Trophoblast cell (in vitro differentiated cells and primary cell): ENCODE measurements at regions not wholly inside any gene's neighbourhood (a gene's known extent, or its start where the extent isn't known, plus 50 kb on each side); places are given as distances from the start of the nearest gene placed in this dataset.

Source experiments
- DNase-seq, 2 donors: peaks; one replicate each; pipeline ENCODE4 v3.0.0-alpha.2; 2016
- H2AFZ ChIP-seq: 2 replicates; pipeline ENCODE4 v1.6.1; 2013; ENCODE audit warnings: low read length, moderate library complexity, mild to moderate bottlenecking; ENCODE audit not compliant: insufficient read depth, poor library complexity
- H2AK5ac ChIP-seq: 2 replicates; pipeline ENCODE4 v1.6.1; 2013; ENCODE audit warnings: mild to moderate bottlenecking, low read length
- H2BK120ac ChIP-seq: 2 replicates; pipeline ENCODE4 v1.6.1; 2013; ENCODE audit warnings: low read length, mild to moderate bottlenecking, moderate library complexity; ENCODE audit not compliant: insufficient read depth, poor library complexity
- H2BK12ac ChIP-seq: 2 replicates; pipeline ENCODE4 v1.6.1; 2013; ENCODE audit warnings: mild to moderate bottlenecking, low read length, moderate library complexity
- H2BK5ac ChIP-seq: 2 replicates; pipeline ENCODE4 v1.6.1; 2013; ENCODE audit warnings: low read length, low read depth, moderate library complexity, mild to moderate bottlenecking; ENCODE audit not compliant: poor library complexity
- H3K14ac ChIP-seq: 2 replicates; pipeline ENCODE4 v1.6.1; 2013; ENCODE audit warnings: mild to moderate bottlenecking, low read length
- H3K18ac ChIP-seq: 2 replicates; pipeline ENCODE4 v1.6.1; 2013; ENCODE audit warnings: mild to moderate bottlenecking, low read length
- H3K23ac ChIP-seq: 2 replicates; pipeline ENCODE4 v1.6.1; 2013; ENCODE audit warnings: low read length
- H3K27ac ChIP-seq: 2 replicates; pipeline ENCODE4 v1.5.1; 2013; ENCODE audit warnings: low read depth, mild to moderate bottlenecking, inconsistent platforms, low read length, moderate library complexity
- H3K27me3 ChIP-seq: 2 replicates; pipeline ENCODE4 v1.6.1; 2013; ENCODE audit warnings: inconsistent platforms, mild to moderate bottlenecking, low read length, moderate library complexity; ENCODE audit not compliant: insufficient read depth
- H3K36me3 ChIP-seq, 2 experiments: 1 replicate in 1 of 2; 2 replicates in 1 of 2; pipeline ENCODE4 v1.6.1; 2013; ENCODE audit warnings: low read length in 2 of 2, mild to moderate bottlenecking in 2 of 2, moderate library complexity in 1 of 2; ENCODE audit not compliant: insufficient read depth in 2 of 2, control insufficient read depth in 1 of 2
- H3K4ac ChIP-seq: 2 replicates; pipeline ENCODE4 v1.6.1; 2013; ENCODE audit warnings: low read depth, mild to moderate bottlenecking, low read length, moderate library complexity
- H3K4me1 ChIP-seq, 2 experiments: 1 replicate in 1 of 2; 2 replicates in 1 of 2; pipeline ENCODE4 v1.6.1; 2013; ENCODE audit warnings: low read length in 2 of 2, mild to moderate bottlenecking in 2 of 2, moderate library complexity in 1 of 2; ENCODE audit not compliant: insufficient read depth in 2 of 2, control insufficient read depth in 1 of 2
- H3K4me2 ChIP-seq: 2 replicates; pipeline ENCODE4 v1.6.1; 2013; ENCODE audit warnings: inconsistent platforms, mild to moderate bottlenecking, low read length, moderate library complexity
- H3K4me3 ChIP-seq: 2 replicates; pipeline ENCODE4 v1.5.1; 2013; ENCODE audit warnings: mild to moderate bottlenecking, low read depth, low read length, inconsistent platforms
- H3K79me1 ChIP-seq: one replicate; pipeline ENCODE4 v1.6.1; 2013; ENCODE audit warnings: low read length
- H3K79me2 ChIP-seq: 2 replicates; pipeline ENCODE4 v1.6.1; 2013; ENCODE audit warnings: low read length, mild to moderate bottlenecking; ENCODE audit not compliant: control insufficient read depth, insufficient read depth, poor library complexity
- H3K9ac ChIP-seq: 2 replicates; pipeline ENCODE4 v1.6.1; 2013; ENCODE audit warnings: mild to moderate bottlenecking, low read length
- H3K9me3 ChIP-seq: 2 replicates; pipeline ENCODE4 v1.6.1; 2013; ENCODE audit warnings: low read depth, mild to moderate bottlenecking, control low read depth, inconsistent platforms, low read length; ENCODE audit not compliant: insufficient read depth
- H4K12ac ChIP-seq: 2 replicates; pipeline ENCODE4 v1.6.1; 2013; ENCODE audit warnings: low read depth, mild to moderate bottlenecking, low read length, moderate library complexity
- H4K8ac ChIP-seq: 2 replicates; pipeline ENCODE4 v1.6.1; 2013; ENCODE audit warnings: low read depth, mild to moderate bottlenecking, low read length, moderate library complexity
- H4K91ac ChIP-seq: one replicate; pipeline ENCODE4 v1.6.1; 2013; ENCODE audit warnings: low read depth, mild to moderate bottlenecking, low read length, moderate library complexity
- WGBS: extraction: QIAGEN DNeasy Blood & Tissue Kit; methylation state at CpG from one replicate; pipeline ENCODE4 v1.1.7; 2013; ENCODE audit warnings: missing lambda C conversion rate; ENCODE audit not compliant: insufficient read length, insufficient coverage; ENCODE audit errors: extremely low coverage; 5-methylcytosine and 5-hydroxymethylcytosine counted together

- Histone ChIP-seq H3K4me3 (no peak overlapping the region), H3K9ac (no peak overlapping the region), H4K8ac (no peak overlapping the region), H3K79me2 (no peaks in the 10 kb centered on the region), H3K36me3 (no peaks in the 10 kb centered on the region), H2AK5ac (no peak overlapping the region), H3K23ac (no peak overlapping the region), H3K18ac (no peak overlapping the region), H3K14ac (no peak overlapping the region), H2BK5ac (no peak overlapping the region), H4K12ac (no peak overlapping the region), H3K4me2 (no peak overlapping the region), H2BK12ac (no peak overlapping the region), H3K4ac (no peak overlapping the region), H3K79me1 (no peaks in the 10 kb centered on the region), H3K9me3 (no peaks in the 10 kb centered on the region), H3K27ac (no peak overlapping the region), H4K91ac (no peak overlapping the region), H2BK120ac (no peak overlapping the region), H2AFZ (no peak overlapping the region), H3K27me3 (no peaks in the 10 kb centered on the region), H3K4me1 (peaks cover 3 to 5% of the 10 kb centered on the region in 2 experiments)
- WGBS, result no CpG with 5 or more reads among the region's 8 CpGs
- peak; percentile 8 to 42 for DNase-seq
Observed at GRCh38 chr1:212234431-212235395, 50.5 kb upstream of the PPP2R5A start.
